ENCODE measurements at regions not wholly inside any gene's neighbourhood (a gene's known extent, or its start where the extent isn't known, plus 50 kb on each side); places are given as distances from the start of the nearest gene placed in this dataset.
"Not testable (repeated sequence)": the region's sequence is repeated elsewhere in the genome, so short reads cannot be mapped to it uniquely, and the experiment has no call there.

- no peak for DNase-seq (ENCODE audit: low spot score)
Measured at GRCh38 chr10:60569681-60570080, 180.0 kb upstream of the ANK3 start.

DNA sequence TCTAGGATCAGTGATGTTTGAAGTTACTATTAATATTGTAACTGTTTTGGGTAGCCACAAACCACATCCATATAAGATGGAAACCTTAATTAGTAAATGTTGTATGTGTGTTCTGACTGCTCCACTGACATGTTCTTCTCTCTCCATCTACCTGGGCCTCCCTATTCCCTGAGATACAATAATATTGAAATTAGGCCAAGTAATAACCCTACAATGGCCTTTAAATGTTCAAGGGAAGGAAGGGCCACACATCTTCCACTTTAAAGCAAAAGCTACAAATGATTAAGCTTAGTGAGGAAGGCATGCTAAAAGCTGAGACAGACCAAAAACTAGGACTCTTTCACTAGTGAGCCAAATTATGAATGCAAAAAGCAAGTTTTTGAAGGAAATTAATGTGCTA lies 176.4 kb upstream of the ANK3 start:
- DNase-seq (ENCODE audit: low spot score) = no peak

- no peak for DNase-seq (ENCODE audit: low spot score)
Measured at GRCh38 chr10:60565492-60565891, 175.8 kb upstream of the ANK3 start.

GRCh38 chr10:60564475-60564874 lies 174.8 kb upstream of the ANK3 start:
- DNase-seq (ENCODE audit: low spot score) = no peak

- no peak for DNase-seq (ENCODE audit: low spot score)
Measured at GRCh38 chr10:60560451-60560850, 170.8 kb upstream of the ANK3 start.

- no peak for DNase-seq (ENCODE audit: low spot score)
Measured at GRCh38 chr10:60555700-60556099, 166.0 kb upstream of the ANK3 start.

DNA sequence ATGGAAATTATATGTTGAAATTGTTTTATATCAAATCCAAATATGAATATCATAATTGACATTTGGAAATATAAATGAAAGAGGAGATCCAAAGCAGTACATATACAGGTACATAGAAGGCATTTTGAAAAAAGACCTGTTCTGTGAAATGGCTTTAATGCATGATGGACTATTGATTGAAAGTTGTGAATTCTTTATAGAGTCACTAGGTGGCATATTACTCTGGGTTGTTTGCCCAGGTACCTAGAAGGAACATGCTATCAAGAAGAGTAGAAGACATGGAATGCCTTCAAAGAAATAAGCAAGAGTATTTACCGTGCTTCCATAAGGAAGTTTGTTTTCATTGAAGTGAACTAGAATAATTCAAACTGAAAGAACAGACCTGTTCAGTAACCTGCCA lies 160.0 kb upstream of the ANK3 start:
- DNase-seq (ENCODE audit: low spot score) = peak; percentile 50

DNA sequence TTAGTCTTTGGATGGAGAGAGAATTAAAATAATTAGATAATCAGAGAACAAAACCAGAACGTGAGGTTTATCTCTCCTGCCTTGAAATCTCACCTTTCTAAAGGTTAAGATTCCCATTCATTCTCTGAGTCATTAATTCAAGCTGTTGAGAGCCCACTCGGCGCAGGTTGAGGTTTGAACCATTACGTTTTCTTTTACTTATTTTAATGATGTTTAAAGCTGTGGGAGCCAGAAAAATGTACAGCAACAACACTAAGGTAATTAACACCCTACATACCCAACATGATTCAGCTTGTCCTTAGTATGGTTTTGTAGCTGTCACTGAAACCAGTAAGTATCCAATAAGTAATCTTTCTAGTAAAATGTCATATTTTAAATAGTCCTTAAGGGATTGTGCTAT lies 153.0 kb upstream of the ANK3 start:
- DNase-seq (ENCODE audit: low spot score) = no peak

DNA sequence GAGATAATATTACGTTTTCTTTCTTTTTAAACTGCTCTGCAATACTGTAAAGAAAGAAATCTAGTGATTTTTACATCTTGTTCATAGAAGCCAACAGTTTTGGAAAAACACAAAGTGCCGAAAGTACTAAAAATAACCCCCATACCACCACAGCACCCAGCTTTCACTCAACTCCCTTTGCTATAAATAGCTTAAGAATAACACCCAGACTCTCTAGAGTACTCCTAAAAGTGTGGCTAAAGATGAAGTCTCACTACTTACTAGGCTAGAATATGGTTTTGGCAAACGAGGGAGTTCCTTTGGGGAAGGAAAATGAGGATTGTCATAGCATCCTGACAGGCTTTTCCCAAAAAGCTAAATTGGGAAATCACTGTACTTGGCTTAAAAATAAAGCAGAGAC lies 151.8 kb upstream of the ANK3 start:
- no peak for DNase-seq (ENCODE audit: low spot score)

DNA sequence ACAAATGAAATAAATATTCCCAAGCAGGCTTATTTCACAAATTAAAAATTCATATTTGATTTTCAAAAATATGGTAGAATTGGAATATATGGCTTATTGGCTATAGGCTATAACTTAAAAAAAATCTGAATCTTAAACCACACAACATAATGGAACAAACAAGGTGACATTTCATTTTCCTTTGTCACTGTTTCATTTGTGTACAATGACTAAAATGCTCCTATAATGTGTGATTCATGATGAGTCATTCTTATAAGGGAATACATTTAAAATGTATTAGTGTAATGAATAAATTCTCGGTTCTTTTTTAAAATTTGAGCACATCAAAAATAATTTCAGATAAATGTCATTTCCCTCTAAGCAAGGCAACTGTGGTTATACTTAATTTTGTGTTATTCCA lies 148.0 kb upstream of the ANK3 start:
- DNase-seq (ENCODE audit: low spot score) = peak; percentile 14

DNA sequence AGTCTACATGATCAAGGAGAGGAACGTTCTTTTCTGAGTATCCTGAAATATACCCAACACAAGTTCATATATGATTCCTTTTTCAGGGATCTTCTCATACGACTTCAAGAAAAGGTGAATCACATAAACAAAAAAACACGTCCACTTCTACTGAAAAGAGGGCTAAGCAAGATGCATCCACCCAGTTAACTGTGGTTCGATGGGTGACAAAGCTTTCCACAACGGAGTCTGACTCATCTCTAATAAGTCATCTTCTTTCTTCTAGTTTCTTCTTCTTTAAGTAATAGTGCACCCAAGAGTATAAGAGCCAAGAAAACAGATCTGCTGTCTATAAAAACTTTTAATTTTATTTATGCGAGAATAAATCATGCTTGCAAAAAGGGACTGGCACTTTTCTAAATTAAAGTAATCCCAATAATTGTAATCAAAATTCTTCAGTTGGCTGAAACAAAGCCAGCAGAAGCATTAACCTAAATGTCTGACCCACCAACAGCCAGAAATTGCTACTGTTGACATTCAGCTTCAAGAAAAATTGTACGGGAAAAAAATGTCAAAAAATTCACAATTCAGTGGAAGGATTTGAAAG lies 146.9 kb upstream of the ANK3 start:
- no peak for DNase-seq (ENCODE audit: low spot score)

DNA sequence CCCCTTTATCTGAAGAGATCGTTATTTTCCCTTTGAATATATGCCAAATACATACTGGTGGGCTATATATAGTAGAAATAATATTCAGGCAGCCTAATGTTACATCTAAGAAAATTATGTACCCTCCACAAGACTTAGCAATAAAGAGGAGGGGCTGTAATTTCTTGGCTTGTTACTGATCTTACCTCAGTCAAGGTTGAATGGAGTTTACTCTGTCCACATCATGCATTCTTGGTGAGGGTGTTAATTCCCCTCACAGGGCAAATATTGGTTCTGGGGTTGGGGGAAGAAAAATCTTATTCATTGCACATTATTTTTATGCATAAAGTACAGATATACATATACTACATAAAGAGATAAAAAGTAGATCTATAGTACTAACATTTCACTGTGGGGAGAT lies 145.8 kb upstream of the ANK3 start:
- no peak for DNase-seq (ENCODE audit: low spot score)

- no peak for DNase-seq (ENCODE audit: low spot score)
Measured at GRCh38 chr10:60534761-60535389, 145.2 kb upstream of the ANK3 start.

- DNase-seq (ENCODE audit: low spot score) = no peak
Measured at GRCh38 chr10:60532696-60533468, 143.2 kb upstream of the ANK3 start.

DNA sequence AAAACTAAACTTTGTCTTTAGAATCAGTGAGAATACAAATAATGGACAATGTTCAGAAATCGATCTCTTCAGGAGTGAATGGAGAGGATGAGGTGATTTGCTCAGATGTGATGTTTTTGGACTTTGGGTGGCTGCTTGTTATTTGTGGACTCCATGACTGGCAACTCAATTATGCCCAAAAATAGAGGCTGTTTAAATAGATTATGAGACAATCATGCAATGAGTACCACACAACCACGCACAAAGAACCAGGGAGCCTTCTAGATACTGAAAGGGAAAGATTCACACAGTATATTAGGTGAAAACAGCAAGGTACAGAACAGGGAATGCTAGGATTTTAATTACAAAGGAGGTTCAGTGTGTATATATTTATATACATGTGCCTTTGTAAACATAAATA lies 141.3 kb upstream of the ANK3 start:
- no peak for DNase-seq (ENCODE audit: low spot score)

DNA sequence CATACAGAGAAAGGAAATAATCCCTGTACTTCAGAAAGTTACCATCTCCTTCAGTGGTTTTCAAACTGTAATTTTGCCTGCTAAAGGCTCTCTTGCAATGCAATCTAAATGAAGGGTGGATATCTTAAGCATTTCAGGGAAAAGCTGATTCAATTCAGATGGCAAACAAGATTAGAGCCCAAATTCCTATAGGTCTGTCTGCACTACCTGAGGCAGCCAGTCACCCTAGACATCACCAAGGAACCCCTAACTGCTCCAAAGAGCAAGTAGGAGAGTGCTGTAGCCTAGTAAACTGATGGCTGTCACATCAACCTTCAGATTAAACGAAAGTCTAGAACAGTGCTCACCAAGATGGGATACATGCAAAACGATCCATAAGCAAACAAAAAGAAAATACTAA lies 138.0 kb upstream of the ANK3 start:
- DNase-seq (ENCODE audit: low spot score) = no peak

DNA sequence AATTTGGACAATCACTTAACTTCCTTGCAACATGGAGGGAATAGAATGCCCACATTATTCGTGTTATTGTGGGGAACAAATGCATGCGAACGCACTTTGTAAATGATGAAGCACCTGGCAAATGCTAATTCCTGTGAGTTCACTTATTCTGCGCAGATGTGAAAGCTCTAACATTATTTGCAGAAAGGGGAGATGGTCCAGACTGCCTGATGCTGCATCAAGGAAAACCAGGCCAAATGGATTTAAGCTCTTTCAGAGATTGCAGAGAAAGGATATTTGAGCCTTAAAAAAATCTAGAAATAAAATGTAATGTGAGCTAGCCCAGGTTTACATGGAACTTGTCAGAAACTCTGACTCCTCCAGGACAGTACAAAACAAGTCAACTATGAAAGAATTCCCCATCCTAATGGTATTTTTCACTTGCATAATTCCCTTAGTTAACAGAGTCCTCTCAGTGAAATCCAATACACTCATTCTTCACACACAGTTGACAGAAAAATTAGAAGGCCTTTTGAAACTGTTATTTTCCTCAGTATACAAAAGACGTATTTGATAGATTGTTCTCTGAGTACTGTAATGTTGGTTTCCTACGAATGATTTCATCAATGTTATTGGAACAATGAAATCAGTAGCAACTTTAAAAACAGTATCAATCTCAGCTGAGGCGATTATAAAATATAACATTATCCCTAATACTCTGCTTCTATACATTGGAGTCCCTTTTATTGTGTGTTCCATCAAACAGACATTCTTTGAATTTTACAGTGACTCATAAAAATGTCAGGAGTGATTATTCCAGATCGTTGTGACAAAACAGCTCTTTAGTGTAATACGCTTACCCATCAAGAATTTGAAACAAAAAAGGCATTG lies 136.3 kb upstream of the ANK3 start:
- no peak for DNase-seq (ENCODE audit: low spot score)

GRCh38 chr10:60524541-60524940 lies 134.9 kb upstream of the ANK3 start:
- DNase-seq (ENCODE audit: low spot score) = no peak

DNA sequence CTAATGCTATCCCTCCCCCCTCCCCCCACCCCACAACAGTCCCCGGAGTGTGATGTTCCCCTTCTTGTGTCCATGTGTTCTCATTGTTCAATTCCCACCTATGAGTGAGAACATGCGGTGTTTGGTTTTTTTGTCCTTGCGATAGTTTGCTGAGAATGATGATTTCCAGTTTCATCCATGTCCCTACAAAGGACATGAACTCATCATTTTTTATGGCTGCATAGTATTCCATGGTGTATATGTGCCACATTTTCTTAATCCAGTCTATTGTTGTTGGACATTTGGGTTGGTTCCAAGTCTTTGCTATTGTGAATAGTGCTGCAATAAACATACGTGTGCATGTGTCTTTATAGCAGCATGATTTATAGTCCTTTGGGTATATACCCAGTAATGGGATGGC lies 133.7 kb upstream of the ANK3 start:
- DNase-seq (ENCODE audit: low spot score) = not testable (repeated sequence)

DNA sequence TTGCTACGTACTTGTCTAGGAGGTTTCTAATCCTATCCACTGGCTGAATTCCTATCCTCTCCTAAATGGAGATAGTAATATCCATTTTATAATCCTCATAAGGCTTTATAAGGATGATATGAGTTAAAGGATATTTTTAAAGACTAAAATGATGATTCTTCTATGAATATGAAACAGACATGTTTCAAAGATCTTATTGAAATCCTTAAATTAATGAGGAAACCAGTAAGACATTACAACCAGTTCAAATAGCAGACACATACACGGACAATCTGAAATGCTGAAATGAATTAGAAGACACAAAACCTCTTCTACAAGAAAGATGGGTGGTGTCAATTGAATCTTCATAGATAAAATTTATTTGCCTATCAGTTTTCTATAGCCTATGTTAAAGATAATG lies 132.9 kb upstream of the ANK3 start:
- DNase-seq (ENCODE audit: low spot score) = no peak

- no peak for DNase-seq (ENCODE audit: low spot score)
Measured at GRCh38 chr10:60521974-60522405, 132.3 kb upstream of the ANK3 start.

- DNase-seq (ENCODE audit: low spot score) = no peak
Measured at GRCh38 chr10:60518745-60519144, 129.1 kb upstream of the ANK3 start.

DNA sequence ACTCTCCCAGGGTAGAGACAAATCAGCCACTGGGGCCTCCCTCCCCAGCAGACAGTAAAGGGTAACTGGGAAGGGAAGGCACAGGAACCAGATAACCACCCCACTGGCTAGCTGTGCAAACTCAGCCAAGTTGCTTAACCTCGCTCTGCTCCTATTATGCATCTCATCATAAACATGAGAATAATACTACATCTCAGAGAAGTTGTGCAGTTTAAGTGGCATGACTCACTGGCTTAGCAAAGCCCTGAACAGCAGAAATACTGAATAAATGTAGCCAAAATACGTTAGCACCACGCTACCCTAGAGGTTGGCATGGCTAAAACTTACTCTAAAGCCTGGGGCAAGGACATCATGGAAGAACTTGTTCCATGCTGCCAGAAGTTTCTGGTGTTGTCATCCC lies 128.1 kb upstream of the ANK3 start:
- no peak for DNase-seq (ENCODE audit: low spot score)

All from LoVo (cell line).